ENCODE measurements at regions not wholly inside any gene's neighbourhood (a gene's known extent, or its start where the extent isn't known, plus 50 kb on each side); places are given as distances from the start of the nearest gene placed in this dataset.

- H3K27me3 ChIP-seq: no peaks in the 10 kb centered on the region
- H3K36me3 ChIP-seq: no peaks in the 10 kb centered on the region
- WGBS, 2 donors: 61 to 76% methylated on average over 3 of the region's 3 CpGs
- peaks cover 0 to under 1% (median 0%) of the 10 kb centered on the region in 4 donors for H3K9me3 ChIP-seq
- H3K4me3 ChIP-seq: no peak overlapping the region
- no peak for TF ChIP-seq POLR2AphosphoS5 (IDR thresholded peaks at IDR 0.05)
- no peak for TF ChIP-seq EP300 (IDR thresholded peaks at IDR 0.05)
- no peak for TF ChIP-seq POLR2A (IDR thresholded peaks at IDR 0.05)
- no peak for TF ChIP-seq CTCF (IDR thresholded peaks at IDR 0.05)
- DNase-seq: no peak
- H3K4me1 ChIP-seq: no peaks in the 10 kb centered on the region
- no peak overlapping the region for H3K27ac ChIP-seq
- intact Hi-C loops (cut with DNase I): no loop called here
Observed at GRCh38 chr3:22632536-22632935, 570.6 kb upstream of the UBE2E2 start.

GRCh38 chr3:22634433-22634832, 568.7 kb upstream of the UBE2E2 start:
- intact Hi-C loops (cut with DNase I): no loop called here
- 71 to 83% methylated on average over 1 of the region's 1 CpG for WGBS, 2 donors
- Histone ChIP-seq H3K27ac (no peak overlapping the region), H3K4me1 (no peaks in the 10 kb centered on the region), H3K9me3 (peaks cover 0 to 4% (median 0%) of the 10 kb centered on the region in 4 donors), H3K36me3 (no peaks in the 10 kb centered on the region), H3K27me3 (no peaks in the 10 kb centered on the region), H3K4me3 (no peak overlapping the region)
- TF ChIP-seq POLR2A (IDR thresholded peaks at IDR 0.05) (no peak), CTCF (IDR thresholded peaks at IDR 0.05) (no peak), POLR2AphosphoS5 (IDR thresholded peaks at IDR 0.05) (no peak), EP300 (IDR thresholded peaks at IDR 0.05) (no peak)
- DNase-seq: no peak

- TF ChIP-seq EP300 (IDR thresholded peaks at IDR 0.05): no peak
- no peak for TF ChIP-seq POLR2A (IDR thresholded peaks at IDR 0.05)
- TF ChIP-seq CTCF (IDR thresholded peaks at IDR 0.05): no peak
- Histone ChIP-seq H3K27me3 (peaks cover 0 to 4% (median 0%) of the 10 kb centered on the region in 3 donors), H3K36me3 (no peaks in the 10 kb centered on the region), H3K4me1 (no peaks in the 10 kb centered on the region), H3K9me3 (peaks cover 0 to 2% (median under 1%) of the 10 kb centered on the region in 4 donors), H3K4me3 (no peak overlapping the region), H3K27ac (no peak overlapping the region)
- intact Hi-C loops (cut with DNase I): no loop called here
- no peak for DNase-seq
- WGBS, 2 donors: 20 to 45% methylated on average over 1 of the region's 1 CpG
Observed at GRCh38 chr3:22659651-22660475, 543.3 kb upstream of the UBE2E2 start.

- H3K9me3 ChIP-seq: peaks cover 0 to 2% (median 0%) of the 10 kb centered on the region in 4 donors
- intact Hi-C loops (cut with DNase I): no loop called here
Observed at GRCh38 chr3:22660606-22661005, 542.5 kb upstream of the UBE2E2 start.

More at GRCh38 chr3:22660606-22661005, 542.5 kb upstream of the UBE2E2 start:
- WGBS, 2 donors: 36 to 75% methylated on average over 1 of the region's 1 CpG
- Histone ChIP-seq H3K4me1 (no peaks in the 10 kb centered on the region), H3K27ac (no peak overlapping the region), H3K4me3 (no peak overlapping the region), H3K27me3 (peaks cover 0 to 4% (median 0%) of the 10 kb centered on the region in 3 donors), H3K36me3 (no peaks in the 10 kb centered on the region)
- TF ChIP-seq EP300 (IDR thresholded peaks at IDR 0.05) (no peak), POLR2A (IDR thresholded peaks at IDR 0.05) (no peak), POLR2AphosphoS5 (IDR thresholded peaks at IDR 0.05) (no peak), CTCF (IDR thresholded peaks at IDR 0.05) (no peak)
- no peak for DNase-seq
